Ovary (tissue), 7 donors: ENCODE measurements at regions not wholly inside any gene's neighbourhood (a gene's known extent, or its start where the extent isn't known, plus 50 kb on each side); places are given as distances from the start of the nearest gene placed in this dataset.

Experiments used
- DNase-seq, 5 donors: peaks; one replicate each; pipeline ENCODE4 v3.0.0-alpha.2; 2019 to 2020
- H3K27ac ChIP-seq, 2 donors: fragments of 200-600 bp; one replicate each; pipeline versions ENCODE4 v1.5.1 to v1.8.0; 2019 to 2022
- H3K27me3 ChIP-seq: fragments of 200-600 bp; one replicate; pipeline ENCODE4 v1.8.0; 2022
- H3K36me3 ChIP-seq: fragments of 200-600 bp; sonication (generic); one replicate; pipeline ENCODE4 v1.5.1; 2019
- H3K4me1 ChIP-seq: one replicate; pipeline ENCODE4 v1.8.1; 2013; ENCODE audit warnings: mild to moderate bottlenecking, moderate library complexity; ENCODE audit not compliant: insufficient read depth
- H3K4me3 ChIP-seq: fragments of 200-600 bp; sonication (generic); one replicate; pipeline ENCODE4 v1.5.1; 2017
- H3K9me3 ChIP-seq, 2 donors: fragments of 200-600 bp in 1 of 2; sonication (generic) in 1 of 2; one replicate each; pipeline versions ENCODE4 v1.5.1 to v1.8.1; 2013 to 2019; ENCODE audit warnings: mild to moderate bottlenecking in 1 of 2, moderate library complexity in 1 of 2
- EP300 ChIP-seq: sonication (generic); formaldehyde crosslinking; IDR thresholded peaks from one replicate; pipeline ENCODE4 v1.6.1; 2017; ENCODE audit warnings: antibody characterized with exemption
- POLR2A ChIP-seq: fragments of 450-650 bp; IDR thresholded peaks from one replicate; pipeline ENCODE4 v1.6.1; 2017; ENCODE audit warnings: antibody characterized with exemption, mild to moderate bottlenecking, moderate library complexity
- WGBS, 3 donors: extraction: QIAGEN DNeasy Blood & Tissue Kit in 1 of 3; methylation state at CpG; one replicate each; pipeline versions ENCODE4 v1.1.5 to v1.1.7; 2013 to 2017; 5-methylcytosine and 5-hydroxymethylcytosine counted together
- intact Hi-C, 4 donors: fragments of 100-400 bp; cut with DNase I; formaldehyde crosslinking; loops; one replicate each; pipeline versions ENCODE4 v1.11.0 to v1.15.1; 2022 to 2023
- TF ChIP-seq, protein P1 (sequence below), 3 donors: fragments of 450-650 bp in 2 of 3; fragments of 200-600 bp in 1 of 3; IDR thresholded peaks; one replicate each; pipeline versions ENCODE4 v1.5.1 to v1.8.0; 2016 to 2022; ENCODE audit warnings: antibody characterized with exemption in 3 of 3, mild to moderate bottlenecking in 1 of 3
- donor health status: DM: no; HTN: no; CAD: no; lungs with moderate emphysema.
- donor health status: DM: no; HTN: no; CAD: no.
- donor health status: Bipolar disorder and iron deficiency.
- donor health status: DM: no; HTN: no; CAD: no.
- donor health status: DM: yes; HTN: yes; CAD: no.

DNA sequence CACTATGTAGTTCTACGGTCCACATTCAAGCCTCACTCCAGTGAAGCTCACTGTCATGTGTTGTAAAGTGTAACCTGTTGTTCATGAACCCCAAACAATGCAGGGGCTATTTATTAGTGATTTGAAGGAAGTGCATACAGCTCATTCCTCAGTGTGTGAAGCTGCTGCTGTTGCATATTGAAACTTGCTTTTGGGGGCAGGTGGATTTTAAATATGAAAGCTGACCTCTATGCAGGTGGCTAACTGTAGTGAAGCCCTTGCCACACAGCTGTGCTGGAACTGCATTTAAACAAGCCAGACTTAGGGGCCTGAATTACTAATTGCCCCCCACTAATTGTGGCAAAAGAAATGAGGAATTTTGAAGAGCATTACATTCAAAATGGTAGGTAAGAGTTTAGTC is 226.3 kb downstream of the ATP23 start:
- DNase-seq, result no peak
- Histone ChIP-seq H3K4me1 (peaks cover 1% of the 10 kb centered on the region), H3K27me3 (no peaks in the 10 kb centered on the region), H3K4me3 (no peak overlapping the region), H3K27ac (no peak overlapping the region), H3K36me3 (no peaks in the 10 kb centered on the region), H3K9me3 (no peaks in the 10 kb centered on the region)
- intact Hi-C loops, result no loop called here
- no peak for TF ChIP-seq POLR2A
- no peak for TF ChIP-seq EP300
- TF ChIP-seq, protein P1, sequence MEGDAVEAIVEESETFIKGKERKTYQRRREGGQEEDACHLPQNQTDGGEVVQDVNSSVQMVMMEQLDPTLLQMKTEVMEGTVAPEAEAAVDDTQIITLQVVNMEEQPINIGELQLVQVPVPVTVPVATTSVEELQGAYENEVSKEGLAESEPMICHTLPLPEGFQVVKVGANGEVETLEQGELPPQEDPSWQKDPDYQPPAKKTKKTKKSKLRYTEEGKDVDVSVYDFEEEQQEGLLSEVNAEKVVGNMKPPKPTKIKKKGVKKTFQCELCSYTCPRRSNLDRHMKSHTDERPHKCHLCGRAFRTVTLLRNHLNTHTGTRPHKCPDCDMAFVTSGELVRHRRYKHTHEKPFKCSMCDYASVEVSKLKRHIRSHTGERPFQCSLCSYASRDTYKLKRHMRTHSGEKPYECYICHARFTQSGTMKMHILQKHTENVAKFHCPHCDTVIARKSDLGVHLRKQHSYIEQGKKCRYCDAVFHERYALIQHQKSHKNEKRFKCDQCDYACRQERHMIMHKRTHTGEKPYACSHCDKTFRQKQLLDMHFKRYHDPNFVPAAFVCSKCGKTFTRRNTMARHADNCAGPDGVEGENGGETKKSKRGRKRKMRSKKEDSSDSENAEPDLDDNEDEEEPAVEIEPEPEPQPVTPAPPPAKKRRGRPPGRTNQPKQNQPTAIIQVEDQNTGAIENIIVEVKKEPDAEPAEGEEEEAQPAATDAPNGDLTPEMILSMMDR (IDR thresholded peaks at IDR 0.05), result no peak
- WGBS, 3 donors, result 0 to 35% (median 0%) methylated on average over 1 of the region's 1 CpG

GRCh38 chr12:58169826-58170225 is 228.5 kb downstream of the ATP23 start:
- no peaks in the 10 kb centered on the region for H3K36me3 ChIP-seq
- intact Hi-C loops, result no loop called here
- H3K27me3 ChIP-seq, result no peaks in the 10 kb centered on the region
- no peaks in the 10 kb centered on the region for H3K9me3 ChIP-seq
- H3K4me3 ChIP-seq, result no peak overlapping the region
- TF ChIP-seq EP300 (no peak), POLR2A (no peak)
- TF ChIP-seq, protein P1 (IDR thresholded peaks at IDR 0.05), result no peak
- no peak overlapping the region for H3K27ac ChIP-seq
- DNase-seq, result no peak
- 61 to 70% (median 68%) methylated on average over 2 of the region's 2 CpGs for WGBS, 3 donors
- H3K4me1 ChIP-seq, result peaks cover 1% of the 10 kb centered on the region

GRCh38 chr12:58171914-58172313 is 230.5 kb downstream of the ATP23 start:
- Histone ChIP-seq H3K36me3 (no peaks in the 10 kb centered on the region), H3K27ac (no peak overlapping the region), H3K9me3 (no peaks in the 10 kb centered on the region), H3K4me3 (no peak overlapping the region), H3K27me3 (no peaks in the 10 kb centered on the region), H3K4me1 (peaks cover 1% of the 10 kb centered on the region)
- peak in 1 of 5 donors; percentile 20 for DNase-seq
- TF ChIP-seq, protein P1 (IDR thresholded peaks at IDR 0.05), result no peak
- no peak for TF ChIP-seq POLR2A
- no peak for TF ChIP-seq EP300
- intact Hi-C loops, result no loop called here
- 1 to 6% (median 3%) methylated on average over 2 of the region's 2 CpGs for WGBS, 3 donors

DNA sequence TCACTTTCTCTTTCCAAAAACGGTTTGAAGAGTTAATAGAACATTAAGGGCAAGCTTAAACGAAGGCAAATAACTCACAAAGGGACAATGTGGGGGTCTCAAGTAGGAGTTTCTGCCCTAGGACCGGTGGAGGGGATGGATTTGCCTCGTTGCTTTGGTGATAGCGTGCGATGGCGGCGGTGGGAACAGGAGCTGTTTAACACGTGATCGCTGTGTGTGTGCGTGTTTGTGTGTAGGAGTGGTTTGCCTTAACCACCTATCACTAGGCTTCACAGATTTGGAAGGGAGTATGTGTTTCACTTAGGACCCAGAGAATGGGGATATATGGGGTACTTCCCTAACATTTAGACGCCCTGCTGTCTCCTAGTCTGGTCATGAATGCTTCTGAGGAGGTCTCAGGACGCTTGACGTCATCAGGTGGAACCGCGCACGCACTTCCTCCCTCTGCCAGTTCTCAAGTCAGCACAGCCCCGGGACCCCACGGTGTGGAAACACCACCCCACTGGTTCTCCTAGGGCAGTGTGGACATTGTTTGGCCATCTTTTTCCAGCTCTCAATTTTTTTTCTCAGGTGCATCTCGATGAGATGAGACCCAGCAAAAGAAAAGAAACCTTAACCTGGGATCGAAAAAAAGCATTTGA is 231.2 kb downstream of the ATP23 start:
- H3K27ac ChIP-seq, result no peak overlapping the region
- no peaks in the 10 kb centered on the region for H3K9me3 ChIP-seq
- no peaks in the 10 kb centered on the region for H3K27me3 ChIP-seq
- WGBS, 3 donors, result 75 to 81% (median 78%) methylated on average over 21 of the region's 21 CpGs
- peaks cover 1% of the 10 kb centered on the region for H3K4me1 ChIP-seq
- no peaks in the 10 kb centered on the region for H3K36me3 ChIP-seq
- DNase-seq, result no peak
- TF ChIP-seq, protein P1 (IDR thresholded peaks at IDR 0.05), result no peak
- no peak for TF ChIP-seq EP300
- TF ChIP-seq POLR2A, result no peak
- intact Hi-C loops, result no loop called here
- H3K4me3 ChIP-seq, result no peak overlapping the region
